Stomach smooth muscle (tissue), 2 donors: ENCODE measurements at regions not wholly inside any gene's neighbourhood (a gene's known extent, or its start where the extent isn't known, plus 50 kb on each side); places are given as distances from the start of the nearest gene placed in this dataset.

Experiments used
- H3K27ac ChIP-seq: one replicate; pipeline ENCODE4 v1.7.0; 2013; ENCODE audit warnings: mild to moderate bottlenecking, low read length, inconsistent platforms
- H3K27me3 ChIP-seq, 2 donors: one replicate each; pipeline ENCODE4 v1.7.0; 2013; ENCODE audit warnings: low read length in 2 of 2; ENCODE audit not compliant: insufficient read depth in 2 of 2, control insufficient read depth in 1 of 2
- H3K36me3 ChIP-seq, 2 donors: one replicate each; pipeline ENCODE4 v1.7.0; 2013; ENCODE audit warnings: low read length in 2 of 2; ENCODE audit not compliant: control insufficient read depth in 2 of 2, insufficient read depth in 2 of 2
- H3K4me1 ChIP-seq: one replicate; pipeline ENCODE4 v1.7.0; 2013; ENCODE audit warnings: low read length; ENCODE audit not compliant: control insufficient read depth, insufficient read depth
- H3K4me3 ChIP-seq, 2 donors: one replicate each; pipeline ENCODE4 v1.7.0; 2013; ENCODE audit warnings: low read length in 2 of 2
- H3K9ac ChIP-seq, 2 donors: one replicate each; pipeline ENCODE4 v1.7.0; 2013; ENCODE audit warnings: low read length in 2 of 2, mild to moderate bottlenecking in 1 of 2
- H3K9me3 ChIP-seq, 2 donors: one replicate each; pipeline ENCODE4 v1.7.0; 2013; ENCODE audit warnings: low read length in 2 of 2; ENCODE audit not compliant: control insufficient read depth in 2 of 2
- donor health status: healthy.
- donor health status: Pancreatic carcinoma.

DNA sequence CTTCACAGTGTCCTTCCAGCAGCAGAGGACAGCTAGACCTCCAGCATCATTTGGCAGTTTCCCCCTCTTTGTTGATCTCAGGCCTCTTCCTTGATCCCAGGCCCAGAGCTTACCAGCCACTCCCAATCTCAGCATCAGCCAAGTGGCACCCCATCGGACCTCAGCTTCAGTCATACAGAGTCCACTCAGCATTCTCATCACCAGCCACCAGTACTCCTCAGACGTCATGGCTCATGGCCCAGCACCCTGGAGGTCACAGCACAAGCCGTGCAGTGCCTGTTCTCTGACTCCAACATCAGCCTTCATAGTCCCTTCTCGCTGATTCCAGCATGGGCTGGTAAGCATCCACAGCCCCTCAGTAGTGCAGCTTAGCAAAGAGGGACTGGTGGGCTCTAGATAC lies 487.6 kb upstream of the DAB1 start:
- no peaks in the 10 kb centered on the region for H3K36me3 ChIP-seq
- H3K9ac ChIP-seq = no peak overlapping the region
- H3K27ac ChIP-seq = no peak overlapping the region
- peaks cover 4% of the 10 kb centered on the region for H3K4me1 ChIP-seq
- no peaks in the 10 kb centered on the region for H3K9me3 ChIP-seq
- no peak overlapping the region for H3K4me3 ChIP-seq
- no peaks in the 10 kb centered on the region for H3K27me3 ChIP-seq

DNA sequence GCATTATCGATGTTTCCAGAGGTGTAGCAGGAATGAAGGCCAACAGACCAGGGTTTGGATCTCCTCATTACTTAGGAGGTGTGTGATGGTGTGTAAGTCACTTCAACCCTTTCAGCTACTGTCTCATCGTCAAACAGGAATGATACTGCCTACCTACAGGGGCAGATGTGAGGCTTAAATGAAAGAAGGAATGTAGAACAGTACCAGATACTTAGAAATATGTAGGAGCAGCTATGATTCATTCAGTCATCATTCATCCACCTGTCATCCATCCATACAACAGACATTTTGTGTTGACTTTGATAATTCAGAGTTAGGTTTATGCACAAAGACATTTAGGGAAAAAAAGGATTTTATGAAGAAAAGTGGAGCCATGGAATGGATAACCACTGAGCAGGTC lies 486.9 kb upstream of the DAB1 start:
- Histone ChIP-seq H3K27ac (no peak overlapping the region), H3K27me3 (no peaks in the 10 kb centered on the region), H3K9ac (no peak overlapping the region), H3K9me3 (no peaks in the 10 kb centered on the region), H3K36me3 (no peaks in the 10 kb centered on the region), H3K4me1 (peaks cover 4% of the 10 kb centered on the region), H3K4me3 (no peak overlapping the region)

DNA sequence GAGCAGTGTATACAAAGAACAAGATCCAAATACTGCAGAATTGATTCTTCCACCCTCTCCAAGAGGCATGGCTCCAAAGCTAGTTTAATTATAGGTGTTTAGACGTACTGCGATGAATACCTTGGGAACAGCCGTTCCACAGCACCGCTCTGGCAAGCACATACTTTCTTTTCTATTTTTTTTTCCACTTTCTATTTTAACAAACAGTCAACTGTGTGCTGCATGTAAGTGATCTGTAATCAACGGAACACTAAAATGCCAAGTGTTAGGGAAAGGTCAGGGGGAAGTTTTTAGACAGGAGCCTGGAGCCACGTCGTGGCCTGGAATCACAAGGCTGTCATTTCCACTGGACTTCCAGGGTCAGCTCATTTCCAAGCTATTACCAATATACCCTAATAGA lies 486.4 kb upstream of the DAB1 start:
- no peak overlapping the region for H3K9ac ChIP-seq
- no peaks in the 10 kb centered on the region for H3K27me3 ChIP-seq
- no peaks in the 10 kb centered on the region for H3K9me3 ChIP-seq
- peaks cover 4% of the 10 kb centered on the region for H3K4me1 ChIP-seq
- H3K4me3 ChIP-seq = no peak overlapping the region
- no peaks in the 10 kb centered on the region for H3K36me3 ChIP-seq
- no peak overlapping the region for H3K27ac ChIP-seq

DNA sequence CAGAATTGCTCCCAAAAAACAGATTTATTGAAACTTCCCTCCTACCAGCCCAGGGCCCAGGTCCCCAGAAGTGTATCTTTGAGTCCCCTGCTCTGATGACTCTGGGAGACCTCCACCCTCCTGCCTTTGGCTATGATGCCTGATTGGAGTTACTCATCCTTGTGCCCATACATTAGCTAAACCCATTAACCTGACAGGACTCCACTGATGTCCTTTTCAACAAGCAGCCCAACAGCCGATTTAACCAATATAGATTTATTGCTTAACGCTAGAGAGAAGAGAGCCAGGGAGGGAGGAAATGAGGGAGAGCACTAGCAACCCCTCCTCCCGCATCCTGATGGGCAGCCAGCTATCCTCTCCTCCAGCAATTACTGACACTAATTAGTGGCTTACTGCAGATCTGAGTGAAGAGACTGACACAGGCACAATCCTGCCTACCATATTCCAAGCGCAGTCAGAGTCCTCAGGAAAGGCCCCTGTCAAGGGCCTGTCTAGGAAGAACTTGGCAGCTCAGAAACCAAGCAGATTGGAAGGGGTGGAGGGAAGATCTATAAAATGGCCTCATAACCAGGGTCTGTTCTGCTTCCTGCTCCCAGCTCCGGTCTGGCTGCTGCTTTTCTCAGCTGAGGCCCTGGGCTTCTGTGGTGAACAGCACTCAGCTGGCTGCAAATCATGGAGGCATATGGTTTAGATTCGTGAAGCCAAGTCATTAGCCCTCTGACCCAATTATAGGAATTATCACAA lies 484.5 kb upstream of the DAB1 start:
- Histone ChIP-seq H3K4me1 (peaks cover 4% of the 10 kb centered on the region), H3K9me3 (no peaks in the 10 kb centered on the region), H3K27me3 (no peaks in the 10 kb centered on the region), H3K27ac (no peak overlapping the region), H3K9ac (no peak overlapping the region), H3K36me3 (no peaks in the 10 kb centered on the region), H3K4me3 (no peak overlapping the region)

DNA sequence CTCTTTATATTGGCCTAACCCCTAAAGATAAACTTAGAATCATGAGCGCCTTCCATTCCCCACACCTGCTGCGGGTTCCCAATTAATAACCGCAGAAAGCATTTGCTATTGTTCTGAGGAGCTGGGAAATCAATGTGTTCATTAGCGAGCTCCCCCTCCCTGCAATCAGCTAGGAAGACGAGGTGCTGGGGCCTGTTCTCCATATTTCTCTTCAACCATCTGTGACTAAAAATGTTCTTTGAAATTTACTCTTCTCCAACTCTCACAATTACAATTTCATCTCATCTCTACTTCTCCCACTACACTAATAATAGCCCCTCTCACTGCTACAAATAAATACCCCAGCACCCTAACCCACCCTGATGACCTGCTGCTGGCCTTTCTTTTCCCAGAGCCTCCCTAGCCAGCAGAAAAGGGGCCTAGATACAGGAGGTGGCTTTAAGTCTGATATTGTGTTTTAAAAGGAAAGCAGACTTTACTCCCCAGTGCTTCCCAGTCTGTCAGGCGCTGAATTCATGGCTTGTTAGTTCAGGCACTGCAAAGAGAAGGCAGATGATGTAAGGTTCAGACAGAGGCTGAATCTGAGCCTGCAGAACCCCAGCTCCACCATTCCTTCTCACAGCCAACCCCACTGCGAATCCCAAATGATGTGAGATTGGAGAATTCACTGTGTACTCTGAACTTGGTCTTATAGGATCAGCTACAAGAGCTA lies 477.5 kb upstream of the DAB1 start:
- Histone ChIP-seq H3K27me3 (peaks cover 0 to 4% of the 10 kb centered on the region in 2 donors), H3K9ac (no peak overlapping the region), H3K36me3 (no peaks in the 10 kb centered on the region), H3K4me3 (no peak overlapping the region), H3K4me1 (no peaks in the 10 kb centered on the region), H3K27ac (no peak overlapping the region), H3K9me3 (no peaks in the 10 kb centered on the region)

DNA sequence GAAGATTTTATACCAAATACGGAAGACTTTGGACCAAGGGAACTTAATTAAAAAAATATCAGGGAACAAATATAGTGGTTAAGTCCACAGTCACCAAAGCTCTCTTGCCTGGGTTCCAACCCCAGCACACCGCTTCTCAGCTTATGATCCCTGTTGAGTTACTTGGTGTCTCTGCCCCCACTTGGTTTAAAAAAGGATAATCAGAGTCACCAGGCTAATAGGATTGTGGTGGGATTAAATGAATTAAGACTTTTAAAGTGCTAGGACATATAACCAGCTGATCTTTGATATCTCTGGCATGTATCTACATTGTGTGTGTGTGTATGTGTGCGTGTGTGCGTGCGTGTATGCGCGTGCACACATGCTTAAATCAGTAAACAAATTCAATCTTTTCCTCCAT lies 474.7 kb upstream of the DAB1 start:
- H3K27ac ChIP-seq = no peak overlapping the region
- peaks cover 0 to 4% of the 10 kb centered on the region in 2 donors for H3K27me3 ChIP-seq
- H3K36me3 ChIP-seq = no peaks in the 10 kb centered on the region
- no peak overlapping the region for H3K4me3 ChIP-seq
- H3K9me3 ChIP-seq = no peaks in the 10 kb centered on the region
- no peak overlapping the region for H3K9ac ChIP-seq
- H3K4me1 ChIP-seq = no peaks in the 10 kb centered on the region

DNA sequence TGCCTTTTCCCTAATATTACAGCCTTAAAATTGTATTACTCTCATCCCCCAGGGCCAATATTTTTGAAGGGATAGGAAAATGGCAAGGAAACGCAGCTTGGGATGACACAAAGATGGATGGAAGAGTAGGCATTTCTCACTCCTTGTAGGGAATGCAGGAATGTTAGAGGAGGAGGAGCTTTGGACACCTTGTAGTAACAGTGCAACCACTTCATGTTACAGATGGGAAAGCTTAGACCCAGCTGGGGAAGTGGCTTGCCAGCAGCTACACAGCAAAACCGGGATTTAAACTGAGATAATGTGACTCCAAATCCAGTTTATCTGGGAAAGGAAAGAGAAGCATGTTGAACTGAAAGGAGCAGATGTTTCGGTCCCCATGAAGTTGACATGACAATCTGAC lies 473.7 kb upstream of the DAB1 start:
- peaks cover 0 to 4% of the 10 kb centered on the region in 2 donors for H3K27me3 ChIP-seq
- H3K4me3 ChIP-seq = no peak overlapping the region
- no peak overlapping the region for H3K27ac ChIP-seq
- no peaks in the 10 kb centered on the region for H3K36me3 ChIP-seq
- H3K4me1 ChIP-seq = no peaks in the 10 kb centered on the region
- no peak overlapping the region for H3K9ac ChIP-seq
- H3K9me3 ChIP-seq = no peaks in the 10 kb centered on the region

DNA sequence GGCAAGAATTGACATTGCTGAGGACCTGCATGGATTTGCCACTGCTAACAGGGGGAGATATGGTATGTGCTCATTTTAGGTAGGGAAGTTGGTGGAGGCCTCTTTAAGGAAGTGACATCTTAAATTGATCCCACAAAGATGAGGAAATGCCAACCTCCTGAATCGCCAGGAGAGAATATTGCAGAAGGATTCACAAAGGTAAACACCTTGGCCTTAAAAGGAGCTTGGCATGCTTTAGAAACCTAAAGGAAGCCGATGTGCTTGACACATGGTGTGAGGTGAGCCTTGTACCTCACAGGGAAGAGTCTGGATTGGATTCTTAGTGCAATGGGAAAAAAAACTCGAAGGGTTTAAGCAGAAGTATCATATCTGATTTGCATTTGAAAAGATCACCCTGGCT lies 470.5 kb upstream of the DAB1 start:
- Histone ChIP-seq H3K9me3 (no peaks in the 10 kb centered on the region), H3K36me3 (no peaks in the 10 kb centered on the region), H3K27me3 (peaks cover 0 to 4% of the 10 kb centered on the region in 2 donors), H3K4me3 (no peak overlapping the region), H3K27ac (no peak overlapping the region), H3K9ac (no peak overlapping the region), H3K4me1 (no peaks in the 10 kb centered on the region)

DNA sequence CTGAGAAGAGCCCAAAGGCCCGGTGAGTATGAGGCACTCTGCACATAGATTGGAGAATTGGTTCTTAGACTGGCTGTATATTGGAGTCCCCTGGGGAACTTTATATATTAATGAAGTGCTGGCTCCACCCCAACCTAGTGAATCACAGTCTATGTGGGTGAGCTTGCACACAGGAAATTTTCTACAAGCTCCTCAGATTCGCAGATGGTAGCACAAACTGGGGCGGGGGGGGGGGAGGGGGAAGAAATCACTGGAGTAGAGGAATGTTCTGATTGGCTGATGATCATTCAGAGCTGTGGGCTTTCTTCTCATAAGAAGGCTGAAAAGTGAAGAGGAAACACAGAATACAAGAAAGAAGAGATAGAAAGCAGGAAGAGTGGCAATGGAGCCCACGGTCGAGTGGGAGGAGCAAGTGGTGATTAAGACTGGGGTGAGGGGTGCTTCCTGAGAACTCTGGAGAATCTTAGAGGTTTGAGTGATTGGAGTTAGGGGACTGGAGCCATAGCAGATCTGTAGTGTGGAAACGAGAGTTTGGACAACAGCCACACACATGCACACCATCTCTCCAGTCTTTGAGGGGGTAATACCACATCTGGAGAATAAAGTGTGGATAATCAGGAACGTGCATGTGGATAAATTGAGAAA lies 465.9 kb upstream of the DAB1 start:
- Histone ChIP-seq H3K9me3 (no peaks in the 10 kb centered on the region), H3K9ac (no peak overlapping the region), H3K27ac (no peak overlapping the region), H3K4me3 (no peak overlapping the region), H3K27me3 (no peaks in the 10 kb centered on the region), H3K4me1 (no peaks in the 10 kb centered on the region), H3K36me3 (no peaks in the 10 kb centered on the region)

DNA sequence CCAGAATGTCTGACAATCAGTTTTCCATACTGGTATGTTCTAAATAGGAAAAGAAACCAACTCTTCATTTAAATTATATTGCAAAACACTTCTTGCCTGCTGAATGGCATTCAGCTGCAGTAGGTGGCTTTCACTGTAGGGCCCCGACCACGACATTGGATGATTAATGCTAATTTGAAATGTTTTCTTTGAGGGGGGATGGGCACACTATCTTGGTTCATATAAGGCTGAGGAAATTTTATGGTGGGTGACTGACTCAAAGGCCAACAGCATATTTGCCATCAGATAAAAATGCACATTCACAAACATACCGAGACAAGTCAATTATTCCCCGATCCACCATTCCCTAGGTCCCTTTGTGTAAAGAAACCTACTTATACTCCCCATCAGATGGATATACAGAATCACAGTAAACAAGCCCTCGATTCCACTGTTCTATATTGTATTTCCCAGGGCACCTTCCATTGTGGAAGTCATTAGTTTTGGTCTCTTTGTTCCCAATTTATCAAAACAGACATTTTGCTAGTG lies 464.2 kb upstream of the DAB1 start:
- H3K4me1 ChIP-seq = no peaks in the 10 kb centered on the region

More for the DNA sequence above, 464.2 kb upstream of the DAB1 start:
- no peaks in the 10 kb centered on the region for H3K36me3 ChIP-seq
- no peak overlapping the region for H3K27ac ChIP-seq
- no peak overlapping the region for H3K9ac ChIP-seq
- no peak overlapping the region for H3K4me3 ChIP-seq
- no peaks in the 10 kb centered on the region for H3K27me3 ChIP-seq
- H3K9me3 ChIP-seq = no peaks in the 10 kb centered on the region
